Fibroblast of lung (primary cell): ENCODE measurements at regions not wholly inside any gene's neighbourhood (a gene's known extent, or its start where the extent isn't known, plus 50 kb on each side); places are given as distances from the start of the nearest gene placed in this dataset.

Source experiments
- CTCF ChIP-seq, 2 donors: IDR thresholded peaks in 1 of 2; conservative IDR thresholded peaks in 1 of 2; 1 replicate in 1 of 2; 2 replicates in 1 of 2; pipeline ENCODE4 v1.5.1; 2011 to 2012; ENCODE audit warnings: low read length in 2 of 2, control low read depth in 1 of 2, inconsistent platforms in 1 of 2, low read depth in 1 of 2, mild to moderate bottlenecking in 1 of 2
- EZH2 ChIP-seq: IDR thresholded peaks from 2 replicates; pipeline ENCODE4 v1.5.1; 2012; ENCODE audit warnings: low read length, control low read depth, mild to moderate bottlenecking; ENCODE audit errors: missing control alignments

GRCh38 chr15:47620960-47621681 is 96.2 kb upstream of the SEMA6D start:
- TF ChIP-seq CTCF (conservative IDR thresholded peaks at IDR 0.05 in 1 of 2, IDR thresholded peaks at IDR 0.05 in 1 of 2; ENCODE audit: low read depth in 1 of 2, low read length in 2 of 2) (no peak), EZH2 (no peak)
